ENCODE measurements at regions not wholly inside any gene's neighbourhood (a gene's known extent, or its start where the extent isn't known, plus 50 kb on each side); places are given as distances from the start of the nearest gene placed in this dataset.

- DNase-seq (ENCODE audit: low spot score in 2 of 2, unreplicated experiment in 2 of 2) = no peak
- Mint-ChIP-seq H3K27ac (no peak overlapping the region), H3K4me3 (no peak overlapping the region), H3K36me3 (no peaks in the 10 kb centered on the region), H3K27me3 (ENCODE audit: low read depth) (no peaks in the 10 kb centered on the region), H3K4me1 (no peaks in the 10 kb centered on the region), H3K9me3 (peaks cover 4% of the 10 kb centered on the region)
- TF ChIP-seq, protein P1, sequence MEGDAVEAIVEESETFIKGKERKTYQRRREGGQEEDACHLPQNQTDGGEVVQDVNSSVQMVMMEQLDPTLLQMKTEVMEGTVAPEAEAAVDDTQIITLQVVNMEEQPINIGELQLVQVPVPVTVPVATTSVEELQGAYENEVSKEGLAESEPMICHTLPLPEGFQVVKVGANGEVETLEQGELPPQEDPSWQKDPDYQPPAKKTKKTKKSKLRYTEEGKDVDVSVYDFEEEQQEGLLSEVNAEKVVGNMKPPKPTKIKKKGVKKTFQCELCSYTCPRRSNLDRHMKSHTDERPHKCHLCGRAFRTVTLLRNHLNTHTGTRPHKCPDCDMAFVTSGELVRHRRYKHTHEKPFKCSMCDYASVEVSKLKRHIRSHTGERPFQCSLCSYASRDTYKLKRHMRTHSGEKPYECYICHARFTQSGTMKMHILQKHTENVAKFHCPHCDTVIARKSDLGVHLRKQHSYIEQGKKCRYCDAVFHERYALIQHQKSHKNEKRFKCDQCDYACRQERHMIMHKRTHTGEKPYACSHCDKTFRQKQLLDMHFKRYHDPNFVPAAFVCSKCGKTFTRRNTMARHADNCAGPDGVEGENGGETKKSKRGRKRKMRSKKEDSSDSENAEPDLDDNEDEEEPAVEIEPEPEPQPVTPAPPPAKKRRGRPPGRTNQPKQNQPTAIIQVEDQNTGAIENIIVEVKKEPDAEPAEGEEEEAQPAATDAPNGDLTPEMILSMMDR (IDR thresholded peaks at IDR 0.05; ENCODE audit: unreplicated experiment) = no peak
These were observed 368.4 kb upstream of the AKR1E2 start for GRCh38 chr10:4457597-4457996.

- TF ChIP-seq, protein P1 (IDR thresholded peaks at IDR 0.05; ENCODE audit: unreplicated experiment) = no peak
- Mint-ChIP-seq H3K27me3 (ENCODE audit: low read depth) (no peaks in the 10 kb centered on the region), H3K27ac (no peak overlapping the region), H3K4me3 (no peak overlapping the region), H3K9me3 (no peaks in the 10 kb centered on the region), H3K4me1 (peaks cover 2% of the 10 kb centered on the region), H3K36me3 (no peaks in the 10 kb centered on the region)
- no peak for DNase-seq (ENCODE audit: low spot score in 2 of 2, unreplicated experiment in 2 of 2)
These were observed 369.2 kb upstream of the AKR1E2 start for GRCh38 chr10:4456776-4457175.

DNA sequence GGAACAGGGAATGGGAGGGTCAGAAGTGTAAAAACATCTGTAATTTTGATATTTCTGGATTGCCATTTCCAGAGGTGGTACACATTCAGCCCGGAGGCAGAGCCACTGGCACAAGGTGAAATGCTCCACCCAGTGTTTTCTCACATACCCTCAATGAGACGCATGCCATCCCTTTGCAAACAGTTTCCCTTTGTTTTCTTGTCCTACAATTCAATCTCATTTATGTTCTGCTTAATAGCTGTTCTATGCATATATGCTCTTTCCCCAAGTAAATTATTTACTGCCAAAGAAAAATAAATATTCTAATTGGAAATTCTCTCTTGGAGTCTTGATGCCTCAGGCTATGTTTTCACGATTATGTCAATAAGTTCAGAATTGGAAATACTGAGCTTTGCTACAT lies 369.7 kb upstream of the AKR1E2 start:
- Mint-ChIP-seq H3K9me3 (no peaks in the 10 kb centered on the region), H3K36me3 (no peaks in the 10 kb centered on the region), H3K4me3 (no peak overlapping the region), H3K27ac (no peak overlapping the region), H3K4me1 (peaks cover 7% of the 10 kb centered on the region), H3K27me3 (ENCODE audit: low read depth) (no peaks in the 10 kb centered on the region)
- TF ChIP-seq, protein P1 (IDR thresholded peaks at IDR 0.05; ENCODE audit: unreplicated experiment) = no peak
- DNase-seq (ENCODE audit: low spot score in 2 of 2, unreplicated experiment in 2 of 2) = no peak

DNA sequence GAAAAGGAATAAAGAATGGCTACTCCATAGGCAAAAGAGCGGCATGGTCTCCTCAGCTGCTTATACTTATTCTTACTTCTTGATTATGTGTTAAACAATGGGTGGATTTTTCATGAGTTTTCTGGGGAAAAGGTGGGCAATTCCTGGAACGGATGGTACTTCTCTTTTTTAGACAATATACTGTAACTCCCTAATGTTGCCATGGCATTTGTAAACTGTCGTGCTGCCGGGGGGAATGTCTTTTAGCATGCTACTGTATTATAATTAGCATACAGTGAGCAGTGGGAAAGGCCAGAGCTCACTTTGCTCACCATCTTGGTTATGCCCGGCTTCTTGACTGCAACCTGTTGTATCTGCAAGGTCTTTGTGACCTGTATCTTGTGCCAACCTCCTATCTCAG lies 372.1 kb upstream of the AKR1E2 start:
- no peaks in the 10 kb centered on the region for H3K27me3 Mint-ChIP-seq (ENCODE audit: low read depth)
- TF ChIP-seq, protein P1 (IDR thresholded peaks at IDR 0.05; ENCODE audit: unreplicated experiment) = no peak
- H3K9me3 Mint-ChIP-seq = no peaks in the 10 kb centered on the region
- H3K36me3 Mint-ChIP-seq = no peaks in the 10 kb centered on the region
- no peak for DNase-seq (ENCODE audit: low spot score in 2 of 2, unreplicated experiment in 2 of 2)
- peaks cover 15% of the 10 kb centered on the region for H3K4me1 Mint-ChIP-seq
- no peak overlapping the region for H3K27ac Mint-ChIP-seq
- no peak overlapping the region for H3K4me3 Mint-ChIP-seq

GRCh38 chr10:4453276-4453675 lies 372.7 kb upstream of the AKR1E2 start:
- Mint-ChIP-seq H3K36me3 (no peaks in the 10 kb centered on the region), H3K4me3 (no peak overlapping the region), H3K4me1 (peaks cover 15% of the 10 kb centered on the region), H3K27me3 (ENCODE audit: low read depth) (no peaks in the 10 kb centered on the region), H3K27ac (no peak overlapping the region), H3K9me3 (no peaks in the 10 kb centered on the region)
- no peak for DNase-seq (ENCODE audit: low spot score in 2 of 2, unreplicated experiment in 2 of 2)
- TF ChIP-seq, protein P1 (IDR thresholded peaks at IDR 0.05; ENCODE audit: unreplicated experiment) = no peak
